GM13976 (cell line): ENCODE measurements at regions not wholly inside any gene's neighbourhood (a gene's known extent, or its start where the extent isn't known, plus 50 kb on each side); places are given as distances from the start of the nearest gene placed in this dataset.
"Not testable (repeated sequence)": the region's sequence is repeated elsewhere in the genome, so short reads cannot be mapped to it uniquely, and the experiment has no call there.

ENCODE experiments used
- DNase-seq: peaks from one replicate; pipeline ENCODE4 v3.0.0; 2012; ENCODE audit warnings: low spot score
- CTCF ChIP-seq: IDR thresholded peaks from 2 replicates; pipeline ENCODE4 v1.5.1; 2012; ENCODE audit warnings: borderline replicate concordance, mild to moderate bottlenecking; ENCODE audit not compliant: insufficient read depth; ENCODE audit errors: extremely low read depth, missing control alignments, control extremely low read depth
- in situ Hi-C: fragments of 300-500 bp; cut with MboI; formaldehyde crosslinking; loops from one replicate; pipeline ENCODE4 v1.12.0; 2022; ENCODE audit warnings: low sequenced_read_pairs, mixed read lengths, inconsistent platforms; ENCODE audit not compliant: unreplicated experiment

DNA sequence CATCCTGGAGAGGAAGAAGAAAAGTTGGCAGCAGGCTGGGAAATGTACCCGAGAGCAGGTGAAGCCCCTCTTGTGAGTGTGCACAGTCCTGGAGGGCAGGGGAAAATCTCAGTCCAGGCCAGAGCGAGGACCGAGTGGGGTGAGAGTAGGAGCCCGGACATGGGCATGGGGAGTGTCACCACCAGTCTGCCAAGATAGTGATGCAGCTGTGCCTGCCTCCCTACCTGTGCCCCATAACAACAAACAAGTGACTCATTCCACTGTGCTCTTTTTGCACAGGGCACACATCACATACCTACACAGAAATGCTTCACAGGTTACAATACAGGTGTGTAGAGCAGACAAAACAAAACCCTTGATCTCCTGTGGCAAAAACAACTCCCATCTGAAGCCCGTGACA lies 205.9 kb upstream of the PELI2 start:
- DNase-seq: no peak
- no peak for TF ChIP-seq CTCF
- in situ Hi-C loops: no loop called here

- in situ Hi-C loops: no loop called here
- DNase-seq: no peak
These were observed 204.7 kb upstream of the PELI2 start for GRCh38 chr14:55913324-55914025.

DNA sequence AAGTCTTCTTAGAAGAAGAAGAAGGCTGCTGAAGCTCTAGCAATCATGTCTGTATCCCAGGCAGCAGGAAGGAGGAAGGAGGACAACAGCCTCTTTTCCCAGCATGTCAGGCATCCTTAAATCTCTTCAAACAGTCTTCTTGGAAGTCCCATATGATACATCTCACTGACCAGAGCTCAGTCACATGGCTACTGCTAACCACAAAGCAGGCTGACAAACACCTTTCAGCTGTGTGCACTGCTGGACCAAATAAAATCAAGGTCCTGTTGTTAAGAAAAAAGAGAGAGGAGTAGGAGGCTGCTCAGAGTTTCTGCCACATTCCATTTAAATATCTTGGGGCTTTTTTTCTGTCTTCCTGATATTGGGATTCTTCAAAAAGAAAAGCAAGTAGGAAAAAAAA lies 203.4 kb upstream of the PELI2 start:
- no peak for DNase-seq
- in situ Hi-C loops: no loop called here
- TF ChIP-seq CTCF: no peak

More at GRCh38 chr14:55913324-55914025, 204.7 kb upstream of the PELI2 start:
- TF ChIP-seq CTCF: no peak

DNA sequence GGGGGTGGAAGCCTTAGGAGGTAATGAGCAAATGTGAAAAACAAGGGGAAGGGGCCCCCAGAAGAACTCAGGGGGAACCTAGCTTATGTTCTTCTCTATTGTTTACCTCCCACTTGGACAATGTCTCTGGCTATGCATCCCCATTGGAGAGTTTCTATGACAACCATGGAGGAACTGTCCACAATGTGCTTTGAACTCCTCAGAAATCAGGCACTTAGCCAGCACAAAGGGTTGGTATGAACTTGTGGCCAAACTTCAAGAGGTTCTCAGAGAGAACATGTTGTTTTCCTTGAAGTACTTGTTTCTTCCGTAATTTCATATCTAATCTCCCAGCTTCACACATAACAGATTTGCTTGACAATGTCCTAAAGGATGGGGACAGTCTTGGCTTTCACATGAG lies 202.8 kb upstream of the PELI2 start:
- in situ Hi-C loops: no loop called here
- no peak for DNase-seq
- no peak for TF ChIP-seq CTCF

DNA sequence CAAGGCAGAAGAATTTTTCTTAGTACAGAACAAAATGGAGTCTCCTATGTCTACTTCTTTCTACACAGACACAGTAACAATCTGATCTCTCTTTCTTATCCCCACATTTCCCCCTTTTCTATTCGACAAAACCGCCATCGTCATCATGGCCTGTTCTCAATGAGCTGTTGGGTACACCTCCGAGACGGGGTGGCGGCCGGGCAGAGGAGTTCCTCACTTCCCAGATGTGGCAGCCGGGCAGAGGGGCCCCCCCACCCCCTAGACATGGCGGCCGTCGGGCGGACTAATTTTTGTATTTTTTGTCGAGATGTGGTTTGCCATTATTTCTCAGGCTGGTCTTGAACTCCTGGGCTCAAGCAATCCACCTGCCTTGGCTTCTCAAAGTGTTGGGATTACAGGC lies 198.4 kb upstream of the PELI2 start:
- in situ Hi-C loops, DNase-seq: not testable (repeated sequence)

DNA sequence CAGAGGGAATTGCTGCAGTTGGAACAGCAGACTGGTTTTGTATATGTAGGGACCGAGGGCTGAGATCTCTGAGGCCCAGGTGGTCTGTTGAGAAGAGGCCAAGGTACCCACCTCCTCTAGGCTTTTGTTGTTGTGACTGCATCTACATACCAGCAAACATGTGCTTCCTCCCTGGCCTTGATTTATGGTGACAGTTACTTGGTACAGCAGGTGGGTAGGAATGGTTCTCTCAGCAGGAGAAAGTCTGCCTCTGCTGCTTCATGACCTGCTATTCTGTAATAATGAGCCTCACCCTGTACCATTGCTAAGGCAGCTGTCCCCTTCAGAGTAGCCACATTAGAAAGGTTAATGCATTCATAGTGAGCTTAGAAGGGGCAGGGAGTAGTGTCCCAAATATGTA lies 196.7 kb upstream of the PELI2 start:
- DNase-seq: no peak
- in situ Hi-C loops: no loop called here
- no peak for TF ChIP-seq CTCF

- in situ Hi-C loops: no loop called here
- DNase-seq: no peak
- no peak for TF ChIP-seq CTCF
These were observed 192.2 kb upstream of the PELI2 start for GRCh38 chr14:55926007-55926406.
